Occipital lobe (tissue), 1 donor: ENCODE measurements at regions not wholly inside any gene's neighbourhood (a gene's known extent, or its start where the extent isn't known, plus 50 kb on each side); places are given as distances from the start of the nearest gene placed in this dataset.

Experiments used
- DNase-seq: peaks from one replicate; lab custom pipeline; 2025; lab: John Stamatoyannopoulos, UW

GRCh38 chr5:88999853-89000252, 116.9 kb upstream of the MEF2C start:
- no peak for DNase-seq

- no peak for DNase-seq
Measured at GRCh38 chr5:88997937-88998336, 115.0 kb upstream of the MEF2C start.

- no peak for DNase-seq
Measured at GRCh38 chr5:88984040-88984439, 101.1 kb upstream of the MEF2C start.

GRCh38 chr5:88979726-88980125, 96.7 kb upstream of the MEF2C start:
- no peak for DNase-seq

GRCh38 chr5:88979244-88979643, 96.3 kb upstream of the MEF2C start:
- DNase-seq: no peak

- DNase-seq: no peak
Measured at GRCh38 chr5:88976914-88977313, 93.9 kb upstream of the MEF2C start.

- no peak for DNase-seq
Measured at GRCh38 chr5:88967633-88968585, 84.9 kb upstream of the MEF2C start.

GRCh38 chr5:88964831-88965230, 81.8 kb upstream of the MEF2C start:
- no peak for DNase-seq

GRCh38 chr5:88957013-88957412, 74.0 kb upstream of the MEF2C start:
- DNase-seq: no peak

- no peak for DNase-seq
Measured at GRCh38 chr5:88956416-88956815, 73.4 kb upstream of the MEF2C start.

GRCh38 chr5:88955403-88955802, 72.4 kb upstream of the MEF2C start:
- no peak for DNase-seq

- no peak for DNase-seq
Measured at GRCh38 chr5:88954511-88954910, 71.5 kb upstream of the MEF2C start.

- DNase-seq: no peak
Measured at GRCh38 chr5:88952996-88953643, 70.1 kb upstream of the MEF2C start.

GRCh38 chr5:88952344-88952743, 69.4 kb upstream of the MEF2C start:
- no peak for DNase-seq

GRCh38 chr5:88951457-88951856, 68.5 kb upstream of the MEF2C start:
- DNase-seq: no peak

GRCh38 chr5:88948746-88949600, 66.0 kb upstream of the MEF2C start:
- DNase-seq: no peak

- no peak for DNase-seq
Measured at GRCh38 chr5:88944751-88945531, 62.0 kb upstream of the MEF2C start.

GRCh38 chr5:88941581-88941980, 58.6 kb upstream of the MEF2C start:
- no peak for DNase-seq

GRCh38 chr5:88940713-88941112, 57.7 kb upstream of the MEF2C start:
- no peak for DNase-seq

- DNase-seq: no peak
Measured at GRCh38 chr5:88939300-88939699, 56.3 kb upstream of the MEF2C start.

- no peak for DNase-seq
Measured at GRCh38 chr5:88938488-88938887, 55.5 kb upstream of the MEF2C start.
